Uterus (tissue), 2 donors: ENCODE measurements at regions not wholly inside any gene's neighbourhood (a gene's known extent, or its start where the extent isn't known, plus 50 kb on each side); places are given as distances from the start of the nearest gene placed in this dataset.

Experiments used
- CTCF ChIP-seq, 4 experiments: fragments of 200-600 bp in 2 of 4; fragments of 450-650 bp in 2 of 4; sonication (generic) in 2 of 4; IDR thresholded peaks; one replicate each; pipeline ENCODE4 v1.5.1; 2016 to 2019; ENCODE audit warnings: antibody characterized with exemption in 4 of 4, mild to moderate bottlenecking in 2 of 4, moderate library complexity in 1 of 4
- POLR2A ChIP-seq, 2 donors: fragments of 450-650 bp; IDR thresholded peaks; one replicate each; pipeline ENCODE4 v1.6.1; 2016; ENCODE audit warnings: antibody characterized with exemption in 2 of 2, mild to moderate bottlenecking in 1 of 2, moderate library complexity in 1 of 2

- TF ChIP-seq CTCF (IDR thresholded peaks at IDR 0.05), result no peak
- TF ChIP-seq POLR2A (IDR thresholded peaks at IDR 0.05), result no peak
These were observed 247.1 kb upstream of the RAB4A start for GRCh38 chr1:229023651-229024300.
